ENCODE measurements at regions not wholly inside any gene's neighbourhood (a gene's known extent, or its start where the extent isn't known, plus 50 kb on each side); places are given as distances from the start of the nearest gene placed in this dataset.

DNA sequence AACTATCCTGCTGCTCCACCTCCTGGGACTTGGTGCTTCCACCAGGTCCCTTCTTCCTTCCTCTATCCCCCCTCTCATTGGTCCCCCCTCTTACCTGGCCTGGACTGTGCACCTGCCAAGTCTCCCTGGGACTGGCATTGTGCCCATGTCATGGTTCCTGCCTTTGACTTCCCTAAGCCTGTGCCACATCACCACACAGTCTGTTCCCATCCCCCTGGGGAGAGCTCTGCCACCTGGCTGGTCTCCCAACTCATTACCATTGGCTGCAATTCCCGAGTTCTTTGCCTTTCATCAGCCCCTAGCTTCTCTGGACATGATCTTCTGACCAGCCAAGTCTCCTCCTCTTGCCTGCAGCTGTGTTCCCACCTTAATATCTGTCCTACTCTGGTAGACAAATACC, 180.3 kb downstream of the SREK1 start:
- TF ChIP-seq, protein P1, sequence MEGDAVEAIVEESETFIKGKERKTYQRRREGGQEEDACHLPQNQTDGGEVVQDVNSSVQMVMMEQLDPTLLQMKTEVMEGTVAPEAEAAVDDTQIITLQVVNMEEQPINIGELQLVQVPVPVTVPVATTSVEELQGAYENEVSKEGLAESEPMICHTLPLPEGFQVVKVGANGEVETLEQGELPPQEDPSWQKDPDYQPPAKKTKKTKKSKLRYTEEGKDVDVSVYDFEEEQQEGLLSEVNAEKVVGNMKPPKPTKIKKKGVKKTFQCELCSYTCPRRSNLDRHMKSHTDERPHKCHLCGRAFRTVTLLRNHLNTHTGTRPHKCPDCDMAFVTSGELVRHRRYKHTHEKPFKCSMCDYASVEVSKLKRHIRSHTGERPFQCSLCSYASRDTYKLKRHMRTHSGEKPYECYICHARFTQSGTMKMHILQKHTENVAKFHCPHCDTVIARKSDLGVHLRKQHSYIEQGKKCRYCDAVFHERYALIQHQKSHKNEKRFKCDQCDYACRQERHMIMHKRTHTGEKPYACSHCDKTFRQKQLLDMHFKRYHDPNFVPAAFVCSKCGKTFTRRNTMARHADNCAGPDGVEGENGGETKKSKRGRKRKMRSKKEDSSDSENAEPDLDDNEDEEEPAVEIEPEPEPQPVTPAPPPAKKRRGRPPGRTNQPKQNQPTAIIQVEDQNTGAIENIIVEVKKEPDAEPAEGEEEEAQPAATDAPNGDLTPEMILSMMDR (IDR thresholded peaks at IDR 0.05; ENCODE audit: insufficient read depth, low read depth, low read length) = no peak
- no peak for TF ChIP-seq EZH2 (IDR thresholded peaks at IDR 0.05; ENCODE audit: insufficient read depth, low read length)

Data from astrocyte (in vitro differentiated cells and primary cell).